GM19438 (cell line): ENCODE measurements at regions not wholly inside any gene's neighbourhood (a gene's known extent, or its start where the extent isn't known, plus 50 kb on each side); places are given as distances from the start of the nearest gene placed in this dataset.
"Not testable (repeated sequence)": the region's sequence is repeated elsewhere in the genome, so short reads cannot be mapped to it uniquely, and the experiment has no call there.

Source experiments
- ATAC-seq: cut with Tn5 transposase; IDR thresholded peaks from one replicate; pipeline ENCODE4 v1.9.1; 2021; ENCODE audit warnings: low read depth; ENCODE audit not compliant: unreplicated experiment

DNA sequence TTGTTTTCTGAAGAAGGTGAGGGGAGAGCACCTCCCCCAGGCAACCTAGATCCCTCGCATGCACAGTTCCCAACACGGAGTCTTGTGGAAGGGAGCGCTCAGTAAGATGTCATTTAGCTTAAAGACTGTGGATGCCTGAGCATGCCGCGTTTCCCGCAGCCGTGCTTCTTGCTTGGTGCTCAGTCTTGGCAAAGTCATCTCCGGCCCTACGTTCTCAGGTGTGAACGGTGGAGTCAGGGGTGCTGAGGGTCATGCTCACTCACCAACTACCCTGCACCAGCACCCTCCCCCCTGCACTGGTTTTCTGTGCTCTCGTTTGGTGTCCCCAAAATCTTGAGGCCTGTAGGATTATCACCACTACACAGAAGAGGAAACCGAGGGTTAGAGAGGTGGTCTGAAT, 202.1 kb downstream of the RHOU start:
- no peak for ATAC-seq

GRCh38 chr1:228937851-228938536, 202.7 kb downstream of the RHOU start:
- ATAC-seq: no peak

DNA sequence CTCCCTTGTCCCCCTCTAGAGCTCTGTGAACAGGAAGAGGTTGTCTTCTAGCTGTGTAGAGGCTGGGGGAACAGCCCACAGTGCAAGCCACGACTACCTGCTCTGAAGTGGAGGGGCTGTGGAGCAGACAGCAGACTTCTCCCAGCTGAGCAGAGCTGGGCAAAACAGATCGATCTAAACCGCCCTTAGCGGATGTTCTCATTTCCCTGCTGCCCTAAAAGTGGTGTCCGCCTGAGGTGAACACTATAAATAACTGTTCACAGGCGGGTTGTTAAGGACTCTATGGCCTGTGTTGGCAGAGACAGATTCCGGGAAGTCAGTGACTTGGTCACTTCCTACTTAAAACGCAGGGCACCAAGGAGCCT, 203.2 kb downstream of the RHOU start:
- no peak for ATAC-seq

DNA sequence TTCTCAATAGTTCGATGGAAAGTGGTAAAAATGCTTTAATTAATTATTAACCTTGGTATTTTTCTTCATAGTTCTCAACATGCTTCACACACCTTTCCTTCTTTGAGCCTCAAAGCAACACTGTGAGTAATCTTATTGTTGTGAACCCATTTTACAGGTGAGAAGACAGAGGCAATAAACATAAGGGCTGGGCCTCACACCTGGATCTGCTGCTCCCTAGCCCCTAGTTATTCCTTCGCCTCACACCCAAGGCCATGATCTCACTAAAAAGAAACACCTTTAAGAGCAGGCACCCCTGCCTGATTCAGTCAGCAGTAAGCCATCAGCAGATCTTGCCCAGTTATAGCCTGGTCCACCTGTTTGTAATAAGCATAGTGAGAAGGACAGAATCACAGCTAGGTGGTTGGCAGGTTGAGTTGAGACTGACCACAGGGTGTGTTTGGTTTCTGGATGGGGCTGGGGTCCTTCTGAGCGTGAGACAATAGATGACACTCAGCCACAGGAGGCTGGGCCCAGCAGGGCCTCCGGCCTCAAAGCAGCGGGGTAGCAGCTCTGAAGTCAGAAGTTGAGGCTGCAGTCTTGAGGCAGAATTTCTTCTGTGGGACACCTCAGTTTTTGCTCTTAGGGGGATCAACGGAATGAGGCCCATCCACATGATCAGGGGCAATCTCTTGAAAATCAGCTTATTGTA, 203.9 kb downstream of the RHOU start:
- no peak for ATAC-seq

DNA sequence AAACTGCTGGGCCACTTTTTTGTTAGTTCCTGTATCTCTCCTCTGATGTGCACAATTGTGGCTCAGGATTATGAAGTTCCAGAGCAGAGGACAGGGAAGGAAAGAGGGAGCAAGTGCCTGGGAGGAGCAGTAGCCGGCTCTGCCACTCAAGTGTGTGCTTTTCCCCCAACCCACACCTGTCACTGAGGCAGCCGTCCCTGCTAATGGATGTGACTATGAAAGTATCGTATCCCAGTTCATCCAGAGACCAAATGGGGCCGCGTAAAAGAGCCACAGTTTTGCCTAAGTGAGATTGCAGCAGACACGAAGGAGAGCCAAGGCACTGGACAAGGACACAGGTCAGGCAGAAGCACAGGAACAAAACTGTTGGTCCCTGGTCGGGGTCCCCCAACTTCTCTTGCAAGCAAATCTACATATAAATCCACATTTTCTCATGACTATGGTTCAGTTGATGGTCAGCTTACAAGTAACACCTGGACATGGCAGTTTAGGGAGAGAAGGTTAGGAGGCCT, 204.7 kb downstream of the RHOU start:
- ATAC-seq: no peak

DNA sequence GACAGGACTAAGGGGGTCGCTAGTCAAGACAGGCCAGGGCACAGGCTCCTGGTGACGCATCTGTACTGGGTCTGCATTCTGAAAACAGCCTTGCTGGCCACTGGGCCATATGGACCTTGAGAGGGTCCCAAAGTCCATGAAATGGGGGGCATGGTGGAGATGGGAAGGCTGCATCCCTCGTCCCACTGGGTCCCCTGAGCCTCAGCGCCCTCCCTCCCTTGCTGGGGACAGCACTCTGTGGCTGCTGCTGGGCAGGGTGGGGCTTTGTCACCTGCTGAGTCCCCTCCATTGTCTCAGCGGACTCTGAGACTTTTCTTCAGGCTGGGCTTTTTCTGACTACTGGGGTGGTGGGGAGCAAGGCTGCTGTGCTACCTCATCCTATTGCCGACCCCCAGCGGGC, 205.2 kb downstream of the RHOU start:
- no peak for ATAC-seq

DNA sequence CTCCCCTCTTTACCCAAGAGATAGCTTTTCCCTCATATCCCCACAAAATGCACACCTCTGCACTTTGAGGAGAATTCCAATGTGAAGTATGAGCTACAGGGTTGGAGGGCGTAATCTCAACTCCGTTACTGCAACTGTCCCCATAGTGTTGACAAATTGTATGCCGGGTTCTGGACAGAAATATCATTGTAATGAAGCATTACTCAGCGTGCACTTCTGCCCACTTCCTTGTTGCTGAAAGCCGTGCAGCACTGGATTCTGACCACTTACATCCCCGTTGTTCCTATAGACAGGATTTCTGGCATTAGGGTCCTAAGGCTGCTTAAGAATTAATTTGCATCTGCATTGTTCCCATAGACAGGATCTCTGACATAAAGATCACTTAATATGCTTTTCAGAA, 205.6 kb downstream of the RHOU start:
- no peak for ATAC-seq

DNA sequence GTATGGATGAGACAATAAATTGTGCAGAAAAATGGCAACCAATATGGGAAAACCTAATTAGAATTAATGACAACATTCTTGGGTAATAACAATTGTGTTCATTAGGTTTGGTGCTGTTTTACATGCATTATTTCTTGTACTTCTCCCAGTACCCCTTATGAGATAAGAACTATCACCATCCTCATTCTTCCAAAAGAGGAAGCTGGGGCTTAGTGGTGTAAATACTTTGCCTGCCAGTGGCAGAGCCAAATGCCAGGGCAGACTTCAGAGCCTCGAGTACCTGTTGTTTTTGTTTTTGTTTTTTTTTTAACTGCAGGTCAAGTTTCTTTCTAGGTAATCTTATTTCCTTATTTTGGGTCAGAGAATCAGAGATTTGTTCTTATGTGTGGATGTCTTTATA, 206.4 kb downstream of the RHOU start:
- no peak for ATAC-seq

GRCh38 chr1:228943436-228943835, 208.2 kb downstream of the RHOU start:
- ATAC-seq: no peak

GRCh38 chr1:228944296-228944695, 209.0 kb downstream of the RHOU start:
- no peak for ATAC-seq

GRCh38 chr1:228944935-228945371, 209.7 kb downstream of the RHOU start:
- no peak for ATAC-seq

DNA sequence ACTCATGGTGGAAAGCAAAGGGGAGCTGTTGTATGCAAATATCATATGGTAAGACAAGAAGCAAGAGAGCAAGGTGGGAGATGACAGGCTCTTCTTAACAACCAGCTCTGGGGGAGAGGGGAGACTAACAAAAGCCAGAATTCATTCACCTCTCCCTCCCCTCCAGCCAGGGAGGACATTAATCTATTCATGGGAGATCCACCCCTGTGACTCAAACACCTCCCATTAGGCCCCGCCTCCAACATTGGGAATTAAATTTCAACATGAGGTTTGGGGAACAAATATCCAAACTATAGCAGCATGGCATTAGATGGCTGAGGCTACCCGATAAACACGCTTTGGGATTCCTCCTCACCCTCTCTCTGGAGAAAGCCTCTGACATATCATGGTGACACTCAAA, 210.6 kb downstream of the RHOU start:
- no peak for ATAC-seq

- not testable (repeated sequence) for ATAC-seq
These were observed 214.3 kb downstream of the RHOU start for GRCh38 chr1:228949617-228950016.

- ATAC-seq: no peak
These were observed 217.9 kb downstream of the RHOU start for GRCh38 chr1:228953207-228953606.

DNA sequence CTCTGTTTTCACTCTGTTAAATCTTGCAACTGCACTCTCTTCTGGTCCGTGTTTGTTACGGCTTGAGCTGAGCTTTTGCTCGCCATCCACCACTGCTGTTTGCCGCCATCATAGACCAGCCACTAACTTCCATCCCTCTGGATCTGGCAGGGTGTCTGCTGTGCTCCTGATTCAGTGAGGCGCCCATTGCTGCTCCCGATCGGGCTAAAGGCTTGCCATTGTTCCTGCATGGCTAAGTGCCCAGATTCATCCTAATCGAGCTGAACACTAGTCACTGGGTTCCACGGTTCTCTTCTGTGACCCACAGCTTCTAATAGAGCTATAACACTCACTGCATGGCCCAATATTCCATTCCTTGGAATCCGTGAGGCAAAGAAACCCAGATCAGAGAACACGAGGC, 218.5 kb downstream of the RHOU start:
- ATAC-seq: not testable (repeated sequence)

DNA sequence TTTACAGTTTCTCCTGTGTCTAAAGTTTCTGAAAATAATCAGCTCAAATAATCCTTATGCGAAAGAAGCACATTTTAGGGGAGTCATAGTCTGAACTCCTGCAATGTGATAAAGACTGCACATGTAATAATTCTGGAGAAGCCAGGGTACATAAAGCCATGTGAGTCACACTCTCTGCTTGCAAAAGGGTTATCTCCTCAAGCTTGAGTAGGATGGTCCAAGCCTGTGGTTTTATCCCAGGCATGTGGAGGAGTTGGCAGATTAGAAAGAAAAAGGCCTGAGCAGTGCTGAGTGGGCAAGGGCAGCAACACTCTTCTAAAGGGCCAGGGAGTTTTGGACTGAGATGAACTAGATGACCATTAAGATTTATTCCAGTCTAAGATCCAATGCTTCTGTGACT, 220.4 kb downstream of the RHOU start:
- no peak for ATAC-seq

GRCh38 chr1:228956864-228957263, 221.6 kb downstream of the RHOU start:
- no peak for ATAC-seq

DNA sequence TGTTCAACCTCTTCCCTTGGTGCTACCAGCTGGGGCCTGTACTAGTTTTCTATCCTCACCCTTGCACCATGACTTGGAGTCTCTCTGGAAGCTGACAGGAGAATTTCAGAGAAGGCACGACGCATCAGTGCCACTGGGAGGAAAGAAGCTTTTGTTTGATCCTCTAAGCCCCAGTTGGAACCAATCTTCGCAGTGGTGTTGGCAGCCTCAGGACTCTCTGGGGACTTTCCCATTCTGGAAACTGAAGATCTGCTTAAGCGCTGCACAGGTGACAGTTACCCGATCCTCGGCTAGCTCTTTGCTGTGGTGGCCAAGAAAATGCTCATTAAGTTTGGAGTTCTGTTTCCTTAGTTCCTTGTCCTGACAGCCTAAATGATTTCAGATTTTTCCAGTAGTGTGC, 222.3 kb downstream of the RHOU start:
- ATAC-seq: no peak

DNA sequence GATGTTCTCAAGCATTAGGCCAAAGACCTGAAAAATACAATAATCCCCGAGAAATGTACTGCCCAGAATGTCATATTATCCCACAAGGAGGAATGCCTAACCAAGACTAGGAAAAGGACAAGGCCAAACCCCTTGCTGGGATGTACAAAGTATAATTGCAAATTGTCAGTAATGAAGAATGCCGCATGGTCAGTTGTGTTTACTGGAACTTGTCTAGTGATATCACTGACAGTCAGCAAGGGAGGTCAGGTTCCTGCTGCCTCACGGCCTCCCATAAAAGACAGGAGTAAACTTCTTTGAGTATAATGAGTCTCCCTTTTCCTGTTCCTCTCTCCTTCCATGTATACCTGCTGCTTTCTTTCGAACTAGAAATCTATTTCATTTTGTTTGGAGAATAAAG, 222.8 kb downstream of the RHOU start:
- no peak for ATAC-seq

DNA sequence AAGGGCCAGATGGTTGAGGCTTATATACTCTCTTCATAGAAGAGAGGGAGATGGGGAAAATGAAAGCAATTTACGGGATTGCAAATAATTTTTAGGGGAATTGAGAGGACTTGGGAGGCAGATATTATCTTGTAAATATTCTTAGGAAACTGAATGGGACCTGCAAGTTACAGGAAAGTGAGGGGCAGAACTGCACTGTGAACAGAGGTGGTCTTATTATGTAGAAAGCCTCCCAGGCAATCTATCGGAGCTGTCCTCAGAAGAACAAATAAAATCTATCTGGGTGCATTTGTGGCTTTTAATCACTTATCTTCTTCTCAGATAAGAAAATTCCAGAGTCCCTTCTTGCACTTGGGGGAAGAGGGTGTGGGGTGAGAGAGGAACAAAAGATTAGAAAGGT, 223.5 kb downstream of the RHOU start:
- ATAC-seq: no peak

- ATAC-seq: no peak
These were observed 225.4 kb downstream of the RHOU start for GRCh38 chr1:228960705-228961104.

- no peak for ATAC-seq
These were observed 226.2 kb downstream of the RHOU start for GRCh38 chr1:228961511-228961910.
